ENCODE measurements at regions not wholly inside any gene's neighbourhood (a gene's known extent, or its start where the extent isn't known, plus 50 kb on each side); places are given as distances from the start of the nearest gene placed in this dataset.

DNA sequence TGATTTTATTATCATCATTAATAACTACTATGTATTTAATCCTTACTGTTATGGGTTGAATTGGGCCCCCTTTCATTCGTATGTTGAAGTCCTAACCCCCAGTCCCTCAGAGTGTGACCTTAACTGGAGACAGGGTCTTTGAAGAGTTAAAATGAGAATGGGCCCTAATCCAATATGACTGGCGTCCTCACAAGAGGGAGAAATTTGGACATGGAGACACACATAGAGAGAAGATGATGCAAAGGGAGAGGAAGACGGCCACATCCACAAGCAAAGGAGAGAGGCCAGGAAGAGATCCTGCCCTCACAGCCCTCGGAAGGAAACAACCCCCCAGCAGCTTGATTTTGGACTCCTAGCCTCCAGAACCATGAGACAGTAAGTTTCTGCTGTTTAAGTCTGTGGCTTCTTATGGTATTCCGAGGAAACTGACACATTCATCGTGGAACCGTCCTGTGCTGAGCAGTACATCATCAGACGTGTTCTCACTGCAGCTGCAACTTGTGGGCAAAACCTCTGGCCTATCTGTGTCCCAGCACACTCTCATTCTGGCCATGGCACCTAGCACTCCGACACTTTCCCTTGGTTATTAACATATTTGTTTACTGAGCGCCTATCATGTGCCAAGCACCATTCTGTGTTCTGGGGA is 127.6 kb downstream of the SLC38A6 start:
- DNase-seq (ENCODE audit: low spot score), result no peak

DNA sequence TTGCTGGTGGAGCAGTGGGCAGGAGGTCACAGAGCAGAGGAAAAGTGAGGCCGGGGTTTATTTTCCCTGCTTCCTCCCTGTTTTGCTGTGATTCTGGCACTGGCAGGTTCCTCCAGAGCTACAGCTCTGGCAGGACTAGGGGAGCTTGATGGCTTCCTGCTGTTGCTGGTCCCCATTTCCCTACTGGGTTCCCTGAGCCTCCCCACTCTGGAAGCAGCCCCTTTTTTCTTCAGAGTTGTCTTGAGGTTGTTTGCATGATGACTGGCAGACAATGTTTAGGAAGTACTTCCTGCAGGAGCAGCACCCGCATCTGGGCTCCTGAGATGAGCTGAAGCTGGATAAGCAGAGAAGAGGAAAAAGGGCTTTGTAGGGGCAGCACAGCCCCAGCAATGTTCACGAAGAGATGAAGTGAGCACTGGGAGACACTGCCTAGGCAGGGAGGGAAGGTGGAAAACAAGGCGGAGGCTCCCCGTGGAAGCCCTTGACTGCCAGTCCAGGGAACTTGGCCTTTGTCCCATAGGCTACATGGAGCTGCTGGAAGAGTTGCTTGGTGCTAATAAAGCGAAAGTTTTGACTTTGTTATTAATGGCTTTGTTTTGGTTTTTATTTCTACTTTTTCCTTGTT is 126.9 kb downstream of the SLC38A6 start:
- DNase-seq (ENCODE audit: low spot score), result no peak

DNA sequence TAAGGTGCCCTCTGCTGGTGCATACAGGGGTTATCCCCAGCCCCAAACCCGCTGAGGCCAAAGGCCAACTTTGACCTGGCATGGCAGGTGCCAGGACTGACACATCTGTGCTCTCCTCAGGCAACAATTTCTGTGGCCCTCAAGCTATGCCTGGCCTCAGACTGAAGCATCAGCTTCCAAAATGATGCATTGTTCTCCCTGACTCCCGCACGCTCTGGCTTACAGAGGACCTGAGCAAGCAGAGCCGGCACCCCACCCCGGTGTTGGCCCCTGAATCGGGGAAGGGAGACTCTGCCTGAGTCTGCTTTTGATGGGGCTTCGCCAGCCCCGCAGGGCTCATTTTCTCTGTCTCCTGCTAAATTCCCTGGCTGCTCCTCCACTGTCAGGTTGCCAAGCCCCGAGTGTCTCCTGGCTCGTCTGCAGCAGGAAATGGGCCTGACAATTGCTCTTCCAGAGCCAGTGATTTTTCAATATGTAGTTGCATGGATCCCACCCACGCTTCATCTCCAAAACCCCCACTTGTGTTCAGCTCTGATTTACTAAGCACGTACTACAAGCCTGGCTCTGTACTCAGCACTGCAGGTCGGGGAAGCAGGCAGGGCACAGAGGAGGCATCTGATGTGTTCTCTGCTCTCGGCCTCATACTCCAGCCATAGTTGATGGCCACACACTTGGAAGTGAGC is 126.1 kb downstream of the SLC38A6 start:
- DNase-seq (ENCODE audit: low spot score), result no peak

DNA sequence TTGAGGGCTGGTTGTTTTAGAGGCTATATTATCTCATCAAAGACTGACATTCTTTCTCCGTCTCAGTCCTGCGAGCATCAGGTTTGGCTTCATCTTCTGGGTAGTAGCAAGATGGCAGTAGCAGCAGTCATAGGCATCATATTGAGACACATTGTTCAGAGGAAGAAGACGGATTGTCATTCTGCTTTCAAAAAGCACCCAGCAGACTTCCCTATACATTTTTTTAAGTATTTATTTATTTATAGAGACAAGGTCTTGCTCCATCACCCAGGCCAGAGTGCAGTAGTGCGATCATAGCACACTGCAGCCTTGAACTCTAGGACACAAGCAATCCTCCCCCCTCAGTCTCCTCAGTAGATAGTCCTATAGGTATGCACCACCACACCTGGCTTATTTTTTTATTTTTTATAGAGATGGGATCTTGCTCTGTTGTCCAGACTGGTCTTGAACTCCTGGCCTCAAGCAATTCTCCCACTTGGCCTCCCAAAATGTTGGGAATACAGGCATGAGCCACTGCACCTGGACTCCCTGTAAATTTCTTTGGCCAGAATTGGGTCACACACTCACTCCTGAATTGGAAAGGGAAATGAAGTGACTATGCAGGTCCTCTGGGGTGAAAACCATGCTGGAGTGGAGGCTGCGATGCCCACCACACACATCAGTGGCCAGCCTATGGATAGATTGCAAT is 125.4 kb downstream of the SLC38A6 start:
- DNase-seq (ENCODE audit: low spot score), result no peak

DNA sequence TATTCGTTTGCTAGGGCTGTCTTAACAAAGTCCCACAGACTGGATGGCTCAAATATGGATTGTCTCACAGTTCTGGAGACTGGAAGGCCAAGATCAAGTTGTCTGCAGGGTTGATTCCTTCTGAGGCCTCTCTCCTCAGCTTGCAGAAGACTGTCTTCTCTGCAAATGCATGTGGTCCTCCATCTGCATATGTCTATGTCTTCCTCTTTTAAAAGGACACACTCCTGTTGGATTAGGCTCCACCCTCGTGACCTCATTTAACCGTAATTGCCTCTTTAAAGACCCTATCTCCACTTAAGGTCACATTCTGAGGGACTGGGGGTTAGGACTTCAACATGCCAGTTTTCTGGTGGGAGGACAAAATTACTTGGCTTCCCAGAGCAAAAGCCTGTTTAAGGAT is 123.3 kb downstream of the SLC38A6 start:
- no peak for DNase-seq (ENCODE audit: low spot score)

DNA sequence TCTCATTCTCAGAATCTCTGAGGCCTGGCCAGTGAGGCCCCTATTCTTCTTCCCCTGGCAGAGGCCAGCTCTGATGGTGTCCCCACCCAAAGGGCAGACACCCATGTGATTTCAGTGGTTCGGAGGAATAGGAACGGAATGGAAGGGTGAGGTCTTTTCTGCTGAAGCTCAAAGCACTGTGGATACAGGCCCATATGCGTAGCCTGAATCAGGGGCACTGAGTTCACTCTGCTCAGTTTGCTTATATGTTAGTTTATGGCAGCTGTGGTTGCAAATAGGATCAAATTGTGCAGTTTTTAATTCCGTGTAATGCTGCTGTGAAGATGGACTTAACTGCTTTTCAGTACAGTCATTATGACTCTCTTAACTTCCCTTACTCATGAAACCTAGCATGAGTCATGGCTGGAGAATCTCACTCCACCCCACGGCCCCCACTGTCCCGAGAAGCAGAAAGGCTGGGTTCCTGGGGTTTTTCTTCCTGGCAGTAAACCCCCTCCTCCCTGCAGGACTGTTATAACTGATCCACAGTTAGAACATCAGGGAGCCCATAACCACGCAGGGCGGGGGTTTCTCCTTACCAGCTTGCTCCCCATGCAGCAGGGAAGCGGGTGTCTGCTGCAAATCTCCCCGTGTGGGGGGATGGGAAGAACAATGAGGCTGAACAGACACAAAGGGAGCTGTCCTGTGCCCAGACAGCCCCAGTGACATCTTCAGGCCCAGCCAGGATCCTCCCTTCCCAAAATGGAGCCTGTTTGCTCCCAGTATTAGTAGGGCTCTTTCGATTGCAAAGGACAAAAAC is 122.7 kb downstream of the SLC38A6 start:
- no peak for DNase-seq (ENCODE audit: low spot score)

DNA sequence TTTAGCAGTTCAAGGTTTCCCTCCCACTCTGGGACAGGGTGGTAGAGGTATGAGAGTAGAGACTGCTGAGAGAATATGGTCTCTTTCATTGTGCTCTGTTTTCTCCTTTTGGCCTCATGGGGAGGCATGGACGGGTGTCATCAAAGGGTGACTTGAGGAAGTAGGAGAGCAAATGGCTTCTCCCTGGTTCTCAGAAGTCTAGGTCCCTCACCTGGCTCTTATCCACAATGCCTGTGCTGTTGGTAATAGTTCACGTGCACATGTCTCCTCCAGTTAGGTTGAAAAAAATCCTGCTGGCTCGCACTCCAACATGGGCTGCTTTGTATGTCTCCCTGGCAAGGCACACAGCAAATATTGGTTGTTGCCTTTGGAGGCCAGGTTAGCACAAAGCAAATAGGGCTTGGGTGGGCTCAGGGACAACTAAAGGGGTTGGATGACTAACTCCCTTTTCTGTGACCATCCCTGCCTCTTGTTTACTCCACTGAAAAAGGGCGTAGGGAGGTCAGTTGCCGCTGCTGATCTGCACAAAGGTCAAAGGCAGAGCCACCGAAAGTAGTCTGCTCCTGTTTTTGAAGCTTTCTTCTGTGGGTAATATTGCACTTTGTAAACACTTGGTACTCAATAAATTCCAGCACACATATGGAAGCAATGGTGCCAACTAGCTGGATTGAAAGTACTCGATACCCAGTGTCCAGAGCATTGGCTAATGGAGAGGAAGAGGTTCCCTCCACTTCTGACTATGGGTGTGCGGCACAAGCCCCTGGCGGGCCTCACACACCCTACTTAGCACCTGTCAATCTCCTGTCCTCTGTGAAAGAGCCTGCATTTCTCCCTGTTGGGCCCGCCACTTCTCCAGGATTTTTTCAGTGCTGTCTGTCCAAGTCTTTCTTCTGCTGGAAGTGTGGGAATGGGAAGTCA is 121.8 kb downstream of the SLC38A6 start:
- DNase-seq (ENCODE audit: low spot score), result no peak

All from pons (tissue), 1 donor.